GM18861 (cell line): ENCODE measurements at regions not wholly inside any gene's neighbourhood (a gene's known extent, or its start where the extent isn't known, plus 50 kb on each side); places are given as distances from the start of the nearest gene placed in this dataset.

Experiments used
- ATAC-seq: cut with Tn5 transposase; IDR thresholded peaks from one replicate; pipeline ENCODE4 v1.9.1; 2021; ENCODE audit not compliant: unreplicated experiment

- no peak for ATAC-seq
Measured at GRCh38 chr13:50513300-50513877, 330.1 kb downstream of the DLEU7 start.

GRCh38 chr13:50514249-50514648, 329.2 kb downstream of the DLEU7 start:
- no peak for ATAC-seq

GRCh38 chr13:50518131-50518530, 325.4 kb downstream of the DLEU7 start:
- ATAC-seq: no peak

GRCh38 chr13:50518781-50519201, 324.7 kb downstream of the DLEU7 start:
- no peak for ATAC-seq

- no peak for ATAC-seq
Measured at GRCh38 chr13:50519866-50520265, 323.6 kb downstream of the DLEU7 start.

- ATAC-seq: no peak
Measured at GRCh38 chr13:50521006-50521830, 322.3 kb downstream of the DLEU7 start.

- ATAC-seq: no peak
Measured at GRCh38 chr13:50521831-50522149, 321.7 kb downstream of the DLEU7 start.

- ATAC-seq: no peak
Measured at GRCh38 chr13:50522506-50522905, 321.0 kb downstream of the DLEU7 start.

- ATAC-seq: no peak
Measured at GRCh38 chr13:50523307-50523706, 320.2 kb downstream of the DLEU7 start.

- no peak for ATAC-seq
Measured at GRCh38 chr13:50524560-50524959, 318.9 kb downstream of the DLEU7 start.

GRCh38 chr13:50526661-50527071, 316.8 kb downstream of the DLEU7 start:
- ATAC-seq: no peak

GRCh38 chr13:50527188-50527587, 316.3 kb downstream of the DLEU7 start:
- no peak for ATAC-seq

GRCh38 chr13:50527612-50528509, 315.6 kb downstream of the DLEU7 start:
- ATAC-seq: no peak

GRCh38 chr13:50529154-50529882, 314.2 kb downstream of the DLEU7 start:
- ATAC-seq: no peak

- no peak for ATAC-seq
Measured at GRCh38 chr13:50531917-50532899, 311.3 kb downstream of the DLEU7 start.

GRCh38 chr13:50535050-50535449, 308.4 kb downstream of the DLEU7 start:
- no peak for ATAC-seq

GRCh38 chr13:50537029-50537428, 306.5 kb downstream of the DLEU7 start:
- ATAC-seq: no peak

- no peak for ATAC-seq
Measured at GRCh38 chr13:50539791-50540530, 303.5 kb downstream of the DLEU7 start.

- no peak for ATAC-seq
Measured at GRCh38 chr13:50543141-50543540, 300.4 kb downstream of the DLEU7 start.
